ENCODE measurements at regions not wholly inside any gene's neighbourhood (a gene's known extent, or its start where the extent isn't known, plus 50 kb on each side); places are given as distances from the start of the nearest gene placed in this dataset.

GRCh38 chr5:83417884-83418283 is 53.7 kb upstream of the VCAN start:
- Histone ChIP-seq H3K36me3 (ENCODE audit: insufficient read depth, low read length) (no peaks in the 10 kb centered on the region), H3K9me3 (ENCODE audit: control insufficient read depth in 1 of 2, low read length in 2 of 2) (no peaks in the 10 kb centered on the region), H3K27me3 (ENCODE audit: insufficient read depth, low read length) (no peaks in the 10 kb centered on the region), H3K27ac (ENCODE audit: low read depth, low read length) (no peak overlapping the region), H3K4me1 (ENCODE audit: insufficient read depth, low read length) (no peaks in the 10 kb centered on the region), H3K4me3 (ENCODE audit: low read length in 2 of 2) (no peak overlapping the region)
- intact Hi-C loops (cut with micrococcal nuclease): no loop called here
- no peak for DNase-seq
- peaks cover 0 to 4% of the 10 kb centered on the region in 2 donors for H3K36me3 Mint-ChIP-seq
- CTCF ChIA-PET (ENCODE audit: partially characterized antibody): no interaction called here
- peak overlapping the region in 1 of 7 donors; percentile 11 for H3K27ac Mint-ChIP-seq
- H3K27me3 Mint-ChIP-seq: peaks cover 1 to 3% of the 10 kb centered on the region in 2 donors
- H3K4me1 Mint-ChIP-seq: no peaks in the 10 kb centered on the region
- POLR2A ChIA-PET (ENCODE audit: partially characterized antibody): interaction anchor here (0.5 kb wide), 1 partner anchor 59 kb away, joined by 3 read pairs; no protein-coding TSS in a partner anchor
- H3K4me3 Mint-ChIP-seq: no peak overlapping the region
- peaks cover 0 to 6% (median 0%) of the 10 kb centered on the region in 8 donors for H3K9me3 Mint-ChIP-seq

GRCh38 chr5:83418356-83419321 is 52.9 kb upstream of the VCAN start:
- ChIA-PET POLR2A (ENCODE audit: partially characterized antibody) (interaction anchor here (0.5 kb wide), 1 partner anchor 58 kb away, joined by 3 read pairs; no protein-coding TSS in a partner anchor), CTCF (ENCODE audit: partially characterized antibody) (no interaction called here)
- Mint-ChIP-seq H3K27me3 (peaks cover 1 to 3% of the 10 kb centered on the region in 2 donors), H3K27ac (peak overlapping the region in 1 of 7 donors; percentile 11), H3K4me1 (no peaks in the 10 kb centered on the region), H3K36me3 (peaks cover 0 to 4% of the 10 kb centered on the region in 2 donors), H3K4me3 (no peak overlapping the region), H3K9me3 (peaks cover 0 to 6% (median 0%) of the 10 kb centered on the region in 8 donors)
- H3K4me1 ChIP-seq (ENCODE audit: insufficient read depth, low read length): no peaks in the 10 kb centered on the region
- no peak overlapping the region for H3K4me3 ChIP-seq (ENCODE audit: low read length in 2 of 2)
- intact Hi-C loops (cut with micrococcal nuclease): no loop called here
- no peak for DNase-seq
- H3K27ac ChIP-seq (ENCODE audit: low read depth, low read length): no peak overlapping the region
- H3K27me3 ChIP-seq (ENCODE audit: insufficient read depth, low read length): no peaks in the 10 kb centered on the region
- no peaks in the 10 kb centered on the region for H3K9me3 ChIP-seq (ENCODE audit: control insufficient read depth in 1 of 2, low read length in 2 of 2)
- no peaks in the 10 kb centered on the region for H3K36me3 ChIP-seq (ENCODE audit: insufficient read depth, low read length)
